ENCODE measurements at regions not wholly inside any gene's neighbourhood (a gene's known extent, or its start where the extent isn't known, plus 50 kb on each side); places are given as distances from the start of the nearest gene placed in this dataset.
A peak's percentile ranks its signal among the peaks of the same experiment; 100 is the strongest.

DNA sequence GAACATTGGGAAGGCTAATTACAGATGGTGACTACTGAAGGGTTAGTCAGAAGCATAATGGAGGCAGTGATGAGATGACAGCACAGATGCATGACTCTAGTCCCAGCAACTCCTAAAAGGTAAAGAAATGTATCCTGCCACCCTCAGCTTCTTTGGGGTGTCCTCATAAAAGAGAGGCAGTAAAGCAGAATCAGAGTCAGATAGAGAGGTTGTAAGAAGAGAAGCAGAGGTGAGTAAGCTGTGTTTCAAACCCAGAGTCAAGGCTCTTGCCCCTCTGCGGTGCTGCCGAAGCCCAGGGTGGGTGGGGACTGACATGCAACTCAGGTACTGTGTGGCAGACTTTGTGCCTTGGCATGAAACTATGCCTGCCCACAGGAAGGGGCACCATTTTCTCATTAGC is 59.5 kb upstream of the PGM2 start:
- no peaks in the 10 kb centered on the region for H3K27me3 ChIP-seq
- no peak overlapping the region for H3K4me3 ChIP-seq
- TF ChIP-seq, protein P1, sequence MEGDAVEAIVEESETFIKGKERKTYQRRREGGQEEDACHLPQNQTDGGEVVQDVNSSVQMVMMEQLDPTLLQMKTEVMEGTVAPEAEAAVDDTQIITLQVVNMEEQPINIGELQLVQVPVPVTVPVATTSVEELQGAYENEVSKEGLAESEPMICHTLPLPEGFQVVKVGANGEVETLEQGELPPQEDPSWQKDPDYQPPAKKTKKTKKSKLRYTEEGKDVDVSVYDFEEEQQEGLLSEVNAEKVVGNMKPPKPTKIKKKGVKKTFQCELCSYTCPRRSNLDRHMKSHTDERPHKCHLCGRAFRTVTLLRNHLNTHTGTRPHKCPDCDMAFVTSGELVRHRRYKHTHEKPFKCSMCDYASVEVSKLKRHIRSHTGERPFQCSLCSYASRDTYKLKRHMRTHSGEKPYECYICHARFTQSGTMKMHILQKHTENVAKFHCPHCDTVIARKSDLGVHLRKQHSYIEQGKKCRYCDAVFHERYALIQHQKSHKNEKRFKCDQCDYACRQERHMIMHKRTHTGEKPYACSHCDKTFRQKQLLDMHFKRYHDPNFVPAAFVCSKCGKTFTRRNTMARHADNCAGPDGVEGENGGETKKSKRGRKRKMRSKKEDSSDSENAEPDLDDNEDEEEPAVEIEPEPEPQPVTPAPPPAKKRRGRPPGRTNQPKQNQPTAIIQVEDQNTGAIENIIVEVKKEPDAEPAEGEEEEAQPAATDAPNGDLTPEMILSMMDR (IDR thresholded peaks at IDR 0.05) = no peak
- no peak for TF ChIP-seq EP300 (IDR thresholded peaks at IDR 0.05)
- TF ChIP-seq POLR2AphosphoS5 (IDR thresholded peaks at IDR 0.05) = no peak
- no peak for TF ChIP-seq POLR2A (IDR thresholded peaks at IDR 0.05)
- peak overlapping the region in 4 of 5 donors; percentile 3 to 46 (median 28) for H3K27ac ChIP-seq
- no peaks in the 10 kb centered on the region for H3K36me3 ChIP-seq
- 78 to 100% (median 94%) methylated on average over 2 of the region's 2 CpGs for WGBS, 5 donors
- H3K4me1 ChIP-seq = peaks cover 11 to 26% (median 26%) of the 10 kb centered on the region in 4 donors
- DNase-seq = no peak
- intact Hi-C loops (cut with DNase I; ENCODE audit: low total_unique reads) = no loop called here
- H3K9me3 ChIP-seq = no peaks in the 10 kb centered on the region

DNA sequence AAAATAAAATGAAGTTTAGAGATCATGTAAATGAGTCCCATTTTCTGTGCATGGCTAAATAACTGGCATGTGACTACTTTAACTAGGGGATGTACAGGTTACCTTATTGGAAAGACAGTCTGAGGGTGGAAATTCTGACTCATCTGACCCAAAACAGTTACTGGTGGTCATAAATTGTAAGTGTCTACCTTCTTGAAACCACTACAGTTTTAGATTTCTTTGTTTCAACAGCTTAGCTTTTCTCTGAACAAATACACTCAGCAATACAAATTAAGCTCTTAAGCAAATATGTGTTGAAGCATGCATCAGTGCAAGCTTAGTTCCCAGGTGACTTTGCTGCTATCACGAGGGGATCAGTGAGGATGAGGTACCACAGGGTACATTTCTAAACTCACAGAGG is 60.7 kb upstream of the PGM2 start:
- Histone ChIP-seq H3K36me3 (no peaks in the 10 kb centered on the region), H3K27ac (no peak overlapping the region), H3K27me3 (no peaks in the 10 kb centered on the region), H3K9me3 (no peaks in the 10 kb centered on the region), H3K4me1 (peaks cover 10 to 34% (median 27%) of the 10 kb centered on the region in 4 donors), H3K4me3 (no peak overlapping the region)
- TF ChIP-seq, protein P1 (IDR thresholded peaks at IDR 0.05) = no peak
- no peak for TF ChIP-seq EP300 (IDR thresholded peaks at IDR 0.05)
- TF ChIP-seq POLR2A (IDR thresholded peaks at IDR 0.05) = no peak
- no peak for TF ChIP-seq POLR2AphosphoS5 (IDR thresholded peaks at IDR 0.05)
- WGBS, 5 donors = 24 to 42% (median 30%) methylated on average over 1 of the region's 1 CpG
- intact Hi-C loops (cut with DNase I; ENCODE audit: low total_unique reads) = no loop called here
- peak in 1 of 2 donors; percentile 25 for DNase-seq

DNA sequence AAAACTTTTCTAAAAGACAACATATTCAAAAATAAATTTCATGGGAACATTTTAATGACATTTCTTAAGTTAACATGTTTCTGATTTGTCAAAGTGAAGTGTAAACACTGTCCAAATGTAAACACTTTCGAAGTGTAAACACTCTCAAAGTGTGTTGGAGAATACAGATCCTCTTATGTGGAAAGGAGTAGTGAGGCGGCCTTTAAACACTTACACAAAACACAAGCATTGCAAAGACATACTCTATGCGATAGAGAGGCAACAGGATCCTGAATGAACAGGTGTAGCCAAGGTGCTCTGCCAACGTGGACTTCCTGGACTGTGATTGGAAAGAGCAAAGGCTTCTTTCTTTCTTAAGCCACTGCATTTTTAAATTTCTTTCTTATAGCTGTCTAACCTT is 62.7 kb upstream of the PGM2 start:
- no peaks in the 10 kb centered on the region for H3K36me3 ChIP-seq
- TF ChIP-seq POLR2A (IDR thresholded peaks at IDR 0.05) = no peak
- no peak for TF ChIP-seq POLR2AphosphoS5 (IDR thresholded peaks at IDR 0.05)
- TF ChIP-seq EP300 (IDR thresholded peaks at IDR 0.05) = no peak
- TF ChIP-seq, protein P1 (IDR thresholded peaks at IDR 0.05) = no peak
- H3K27ac ChIP-seq = peak overlapping the region in 3 of 5 donors; percentile 33 to 43 (median 35)
- no peak overlapping the region for H3K4me3 ChIP-seq
- WGBS, 5 donors = 17 to 41% (median 32%) methylated on average over 4 of the region's 4 CpGs
- H3K4me1 ChIP-seq = peaks cover 13 to 42% (median 32%) of the 10 kb centered on the region in 4 donors
- intact Hi-C loops (cut with DNase I; ENCODE audit: low total_unique reads) = no loop called here
- H3K9me3 ChIP-seq = no peaks in the 10 kb centered on the region
- peak; percentile 32 to 44 for DNase-seq
- no peaks in the 10 kb centered on the region for H3K27me3 ChIP-seq

DNA sequence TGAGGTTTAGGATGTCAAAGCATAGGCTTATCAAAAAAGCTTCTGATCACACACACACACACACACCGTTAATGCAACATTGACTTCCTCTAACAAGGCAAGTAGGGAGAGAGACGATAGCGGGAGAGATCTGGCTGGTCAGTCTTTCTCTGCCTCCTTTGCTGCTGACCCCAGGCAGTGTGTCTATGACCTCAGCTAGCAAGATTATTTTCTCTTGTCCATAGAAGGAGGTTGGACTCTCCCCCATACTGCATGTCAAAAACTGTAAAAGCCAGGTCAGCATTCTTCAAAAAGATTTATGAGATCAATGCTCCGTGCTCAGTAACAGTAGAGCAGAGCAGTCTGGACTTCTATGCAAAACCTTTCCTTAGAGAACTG is 63.5 kb upstream of the PGM2 start:
- Histone ChIP-seq H3K27me3 (no peaks in the 10 kb centered on the region), H3K27ac (peak overlapping the region in 2 of 5 donors; percentile 35 to 43), H3K36me3 (no peaks in the 10 kb centered on the region), H3K4me1 (peaks cover 20 to 47% (median 33%) of the 10 kb centered on the region in 4 donors), H3K4me3 (no peak overlapping the region), H3K9me3 (no peaks in the 10 kb centered on the region)
- intact Hi-C loops (cut with DNase I; ENCODE audit: low total_unique reads) = no loop called here
- no peak for DNase-seq
- WGBS, 5 donors = 16 to 42% (median 21%) methylated on average over 4 of the region's 4 CpGs
- TF ChIP-seq EP300 (IDR thresholded peaks at IDR 0.05) (no peak), POLR2A (IDR thresholded peaks at IDR 0.05) (no peak), POLR2AphosphoS5 (IDR thresholded peaks at IDR 0.05) (no peak)
- TF ChIP-seq, protein P1 (IDR thresholded peaks at IDR 0.05) = no peak

Measured in stomach (tissue), 8 donors.